ENCODE measurements at regions not wholly inside any gene's neighbourhood (a gene's known extent, or its start where the extent isn't known, plus 50 kb on each side); places are given as distances from the start of the nearest gene placed in this dataset.
"Not testable (repeated sequence)": the region's sequence is repeated elsewhere in the genome, so short reads cannot be mapped to it uniquely, and the experiment has no call there.

DNA sequence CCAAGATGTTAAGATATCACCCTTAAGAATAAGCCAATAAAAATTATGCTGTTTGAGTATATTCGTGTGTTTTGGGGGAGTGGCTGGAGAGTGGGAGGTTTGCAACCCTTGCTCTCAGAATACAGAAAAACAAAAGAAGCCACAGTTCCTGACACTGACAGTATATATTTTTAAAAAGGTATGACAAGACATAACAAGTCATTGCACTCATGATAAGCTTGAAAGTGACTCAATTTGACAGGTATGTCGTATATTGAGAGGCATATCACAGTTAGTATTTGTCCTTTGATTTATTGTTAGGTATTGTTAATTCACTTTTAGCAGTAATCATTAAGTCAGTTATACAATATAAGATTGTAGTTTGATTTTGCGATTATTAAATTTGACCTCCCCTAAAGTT lies 73.1 kb upstream of the TSC22D2 start:
- H3K4me3 Mint-ChIP-seq = no peak overlapping the region
- no peak overlapping the region for H3K27ac Mint-ChIP-seq
- H3K9me3 Mint-ChIP-seq = no peaks in the 10 kb centered on the region
- no peaks in the 10 kb centered on the region for H3K36me3 Mint-ChIP-seq
- peaks cover 1% of the 10 kb centered on the region for H3K4me1 Mint-ChIP-seq
- DNase-seq (ENCODE audit: low spot score in 2 of 2) (no peak), ATAC-seq (no peak)

DNA sequence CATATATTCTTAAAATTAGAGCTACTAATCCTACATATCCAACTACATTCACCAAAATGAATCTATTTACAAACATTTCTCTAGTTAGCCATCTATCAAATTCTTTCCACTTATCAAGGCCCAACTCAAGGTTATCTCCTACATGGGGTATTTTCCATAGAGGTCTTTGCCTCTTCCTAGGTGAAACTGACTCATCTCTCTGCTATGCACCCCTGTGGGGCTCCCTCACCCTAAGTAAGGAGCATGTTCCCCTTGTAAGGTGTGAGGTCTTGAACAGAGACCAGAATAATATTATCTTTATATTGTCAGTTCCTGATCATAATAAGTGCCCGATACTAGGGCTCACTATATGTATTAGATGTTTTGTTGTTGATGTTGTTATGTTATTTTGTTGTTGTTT lies 74.6 kb upstream of the TSC22D2 start:
- no peak overlapping the region for H3K27ac Mint-ChIP-seq
- H3K36me3 Mint-ChIP-seq = no peaks in the 10 kb centered on the region
- H3K4me1 Mint-ChIP-seq = peaks cover 8% of the 10 kb centered on the region
- DNase-seq (ENCODE audit: low spot score in 2 of 2) (no peak), ATAC-seq (no peak)
- H3K4me3 Mint-ChIP-seq = no peak overlapping the region
- H3K9me3 Mint-ChIP-seq = no peaks in the 10 kb centered on the region

DNA sequence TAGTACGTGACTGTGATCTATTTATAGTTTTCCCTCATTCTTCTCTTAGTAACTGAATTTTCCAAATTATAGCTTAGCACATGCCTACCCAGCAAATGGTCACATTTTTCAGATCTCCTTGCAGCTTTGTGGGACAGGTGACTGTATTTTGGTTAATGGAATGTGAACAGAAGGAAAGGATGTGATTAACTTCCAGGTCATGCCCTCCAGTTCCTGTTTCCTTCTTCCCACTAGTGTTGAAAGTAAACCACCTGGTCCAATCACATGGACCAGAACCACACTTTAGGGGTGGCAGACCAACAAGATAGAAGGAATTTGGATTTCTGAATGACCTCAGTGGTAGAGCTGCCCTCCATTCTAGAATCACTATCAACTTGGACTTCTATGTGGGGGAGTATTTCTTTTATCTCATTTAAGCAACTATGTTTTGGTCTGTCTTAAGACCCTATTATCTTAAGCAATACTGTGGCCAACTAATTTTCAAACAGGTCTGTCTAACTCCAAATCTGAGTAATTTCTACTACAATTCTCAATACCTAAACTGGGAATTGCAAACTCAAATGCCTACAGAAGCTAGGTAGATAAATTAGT lies 76.0 kb upstream of the TSC22D2 start:
- Mint-ChIP-seq H3K4me3 (no peak overlapping the region), H3K36me3 (no peaks in the 10 kb centered on the region), H3K4me1 (peaks cover 8% of the 10 kb centered on the region), H3K9me3 (no peaks in the 10 kb centered on the region), H3K27ac (no peak overlapping the region)
- ATAC-seq = no peak
- no peak for DNase-seq (ENCODE audit: low spot score in 2 of 2)

DNA sequence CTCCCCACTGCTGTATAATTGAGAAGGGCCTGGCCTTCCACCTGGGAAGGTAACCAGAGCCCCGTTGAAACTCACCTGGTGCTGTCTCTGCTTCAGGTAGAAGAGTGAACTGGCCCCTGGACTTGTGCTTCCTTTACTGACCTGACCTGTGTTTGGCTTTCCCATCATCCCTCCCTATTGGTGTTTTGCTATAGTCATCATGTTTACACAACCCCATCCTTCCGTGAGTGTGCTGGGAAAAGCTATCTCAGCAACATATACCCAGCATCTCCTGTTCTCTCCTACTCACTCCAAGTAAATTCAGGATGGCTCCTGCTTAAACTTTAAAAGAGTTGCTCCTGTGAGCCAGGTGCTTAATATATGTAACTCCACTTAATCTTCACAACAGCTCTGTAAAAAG lies 77.2 kb upstream of the TSC22D2 start:
- Mint-ChIP-seq H3K9me3 (no peaks in the 10 kb centered on the region), H3K4me3 (no peak overlapping the region), H3K27ac (no peak overlapping the region), H3K36me3 (no peaks in the 10 kb centered on the region), H3K4me1 (peaks cover 8% of the 10 kb centered on the region)
- DNase-seq (ENCODE audit: low spot score in 2 of 2) (no peak), ATAC-seq (no peak)

DNA sequence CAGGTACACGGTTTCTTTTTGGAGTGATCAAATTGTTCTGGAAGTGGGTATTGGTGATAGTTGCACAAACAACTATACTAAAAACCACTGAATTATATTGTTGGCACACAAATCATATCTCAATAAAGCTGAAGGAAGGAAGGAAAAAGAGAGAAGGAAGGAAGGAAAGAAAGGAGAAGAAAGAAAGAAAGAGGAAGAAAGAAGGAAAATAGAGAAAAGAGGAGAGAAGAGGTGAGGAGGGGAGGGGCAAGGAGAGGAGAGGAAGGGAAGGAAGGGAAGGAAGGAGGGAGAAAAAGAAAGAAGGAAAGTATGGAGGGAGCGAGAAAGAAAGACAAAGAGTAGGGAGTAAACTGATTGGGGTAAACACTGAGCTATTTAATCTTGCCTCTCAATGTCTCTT lies 77.9 kb upstream of the TSC22D2 start:
- Mint-ChIP-seq H3K4me3 (no peak overlapping the region), H3K4me1 (peaks cover 8% of the 10 kb centered on the region), H3K27ac (peak overlapping the region; percentile 3), H3K36me3 (no peaks in the 10 kb centered on the region), H3K9me3 (no peaks in the 10 kb centered on the region)
- DNase-seq (ENCODE audit: low spot score in 2 of 2) (no peak), ATAC-seq (no peak)

DNA sequence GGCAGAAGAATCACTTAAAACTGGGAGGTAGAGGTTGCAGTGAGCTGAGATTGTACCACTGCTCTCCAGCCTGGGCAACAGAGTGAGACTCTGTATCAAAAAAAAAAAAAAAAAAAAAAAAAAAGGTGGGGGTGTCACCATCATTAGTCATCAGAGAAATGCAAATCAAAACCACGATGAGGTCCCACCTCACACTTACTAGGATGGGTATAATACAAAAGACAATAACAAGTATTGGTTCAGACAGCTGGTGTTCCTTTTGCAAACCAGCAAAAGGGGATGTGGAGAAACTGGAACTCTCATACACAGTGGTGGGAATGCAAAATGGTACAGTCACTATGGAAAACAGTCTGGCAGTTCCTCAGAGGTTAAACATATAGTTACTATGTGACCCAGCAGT lies 78.7 kb upstream of the TSC22D2 start:
- DNase-seq (ENCODE audit: low spot score in 2 of 2) (no peak), ATAC-seq (peak; percentile 68)
- Mint-ChIP-seq H3K4me1 (peaks cover 8% of the 10 kb centered on the region), H3K27ac (no peak overlapping the region), H3K36me3 (no peaks in the 10 kb centered on the region), H3K4me3 (no peak overlapping the region), H3K9me3 (no peaks in the 10 kb centered on the region)

DNA sequence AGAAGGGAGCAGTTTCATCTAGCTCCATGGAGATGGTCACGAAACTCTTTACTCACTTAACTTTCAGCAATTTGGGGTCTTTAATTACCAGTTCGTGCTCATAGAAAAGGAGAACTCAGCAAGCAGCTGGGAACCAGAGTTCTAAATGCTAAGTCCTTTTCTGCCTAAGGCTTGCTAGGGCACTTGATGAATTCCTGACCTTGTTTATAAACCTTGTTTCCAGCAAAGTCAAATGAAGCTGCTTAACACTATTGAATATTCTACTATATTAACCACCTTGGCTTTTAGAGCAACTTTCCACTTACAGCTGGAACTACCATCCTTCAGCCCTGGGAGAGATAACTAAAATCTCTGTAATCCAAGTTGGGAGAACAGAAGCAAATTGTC lies 79.5 kb upstream of the TSC22D2 start:
- Mint-ChIP-seq H3K36me3 (no peaks in the 10 kb centered on the region), H3K4me1 (peaks cover 8% of the 10 kb centered on the region), H3K4me3 (no peak overlapping the region), H3K27ac (no peak overlapping the region), H3K9me3 (no peaks in the 10 kb centered on the region)
- ATAC-seq = no peak
- no peak for DNase-seq (ENCODE audit: low spot score in 2 of 2)

DNA sequence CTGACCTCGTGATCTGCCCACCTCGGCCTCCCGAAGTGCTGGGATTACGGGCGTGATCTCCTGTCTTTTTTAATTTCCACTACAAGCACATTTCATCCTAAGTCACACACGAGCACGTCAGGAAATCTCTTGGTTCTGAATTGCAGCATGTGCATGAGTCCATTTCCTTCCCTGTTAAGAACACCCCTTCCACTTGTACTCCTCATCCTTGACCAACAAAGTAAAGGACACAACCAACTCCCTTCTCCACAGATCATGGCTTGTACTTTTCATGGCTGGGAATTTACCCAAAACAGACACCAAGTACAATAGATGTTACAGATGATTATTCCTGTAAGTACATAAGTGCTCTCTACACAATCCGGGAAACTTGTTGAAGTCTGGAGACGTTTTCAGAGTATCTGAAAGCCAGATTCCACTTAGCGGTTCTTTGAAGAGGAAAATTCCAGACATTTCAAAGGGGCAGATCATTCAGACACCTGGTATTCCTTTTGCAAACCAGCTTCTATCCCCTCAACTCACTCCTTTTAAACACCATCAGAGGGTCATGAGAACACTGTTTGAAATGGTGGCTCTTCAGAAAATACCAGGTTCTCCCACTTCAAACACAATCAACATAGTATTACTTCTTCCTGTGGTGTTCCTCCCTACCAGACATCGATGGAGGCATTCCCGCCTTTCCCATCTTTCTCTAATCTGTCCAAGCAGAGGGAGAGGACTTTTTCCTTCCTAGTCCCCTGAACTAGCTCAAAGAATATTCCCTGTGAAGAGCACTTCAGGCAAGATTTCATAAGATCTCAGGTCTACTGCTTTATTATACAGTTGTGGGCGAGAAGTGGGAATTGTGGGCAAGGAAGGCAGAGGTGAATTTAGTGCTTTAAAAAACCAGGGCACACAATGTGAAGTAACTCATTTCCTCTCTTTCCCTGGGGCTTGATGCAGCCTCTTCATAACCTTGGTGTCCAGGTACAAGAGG lies 80.1 kb upstream of the TSC22D2 start:
- no peak for ATAC-seq
- H3K9me3 Mint-ChIP-seq = no peaks in the 10 kb centered on the region
- no peaks in the 10 kb centered on the region for H3K36me3 Mint-ChIP-seq
- no peak overlapping the region for H3K4me3 Mint-ChIP-seq
- H3K4me1 Mint-ChIP-seq = peaks cover 8% of the 10 kb centered on the region
- H3K27ac Mint-ChIP-seq = no peak overlapping the region
- DNase-seq (ENCODE audit: low spot score in 2 of 2) = no peak

DNA sequence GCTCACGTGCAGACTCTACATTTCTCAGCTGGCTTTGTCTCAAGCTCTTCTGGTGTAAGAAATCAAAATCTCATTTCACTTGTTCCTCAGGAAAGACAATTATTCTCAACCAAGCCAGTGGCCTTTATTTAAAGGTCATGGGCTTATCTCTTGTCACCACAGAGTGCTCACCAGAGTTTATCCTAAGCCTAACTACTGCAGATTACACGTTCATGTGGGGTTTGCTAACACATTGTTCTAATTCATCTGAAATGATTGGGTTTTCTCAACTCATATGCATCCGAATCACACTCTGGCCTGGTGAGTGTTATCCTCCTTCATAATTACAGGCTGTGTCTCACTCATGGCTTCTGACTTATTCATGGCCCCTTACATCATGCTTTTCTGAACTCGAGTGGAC lies 83.3 kb upstream of the TSC22D2 start:
- H3K4me3 Mint-ChIP-seq = no peak overlapping the region
- no peak for DNase-seq (ENCODE audit: low spot score in 2 of 2)

DNA sequence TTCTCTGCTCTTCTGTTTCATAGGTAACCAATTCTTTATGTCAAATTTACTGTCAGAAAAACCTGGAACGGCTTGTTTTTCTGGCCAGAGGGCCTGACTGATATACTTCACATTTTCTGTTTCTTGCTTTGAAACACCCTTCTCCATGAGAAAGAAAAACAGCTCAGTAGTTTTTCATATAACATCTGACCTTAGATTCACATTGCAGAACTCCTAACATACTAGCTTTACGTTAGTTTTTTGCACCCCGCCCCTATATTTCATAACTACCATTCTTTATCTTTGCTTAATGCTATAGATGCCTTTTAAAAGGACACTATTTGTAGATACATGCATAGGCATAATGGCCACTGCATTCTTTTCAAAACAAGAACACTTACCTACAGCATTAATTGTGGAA lies 83.9 kb upstream of the TSC22D2 start:
- ATAC-seq (no peak), DNase-seq (ENCODE audit: low spot score in 2 of 2) (no peak)
- no peaks in the 10 kb centered on the region for H3K9me3 Mint-ChIP-seq
- no peaks in the 10 kb centered on the region for H3K36me3 Mint-ChIP-seq
- H3K27ac Mint-ChIP-seq = no peak overlapping the region
- no peaks in the 10 kb centered on the region for H3K4me1 Mint-ChIP-seq
- no peak overlapping the region for H3K4me3 Mint-ChIP-seq

More for the DNA sequence above, 83.3 kb upstream of the TSC22D2 start:
- ATAC-seq = no peak
- H3K4me1 Mint-ChIP-seq = peaks cover 4% of the 10 kb centered on the region
- no peak overlapping the region for H3K27ac Mint-ChIP-seq
- H3K36me3 Mint-ChIP-seq = no peaks in the 10 kb centered on the region
- H3K9me3 Mint-ChIP-seq = no peaks in the 10 kb centered on the region

DNA sequence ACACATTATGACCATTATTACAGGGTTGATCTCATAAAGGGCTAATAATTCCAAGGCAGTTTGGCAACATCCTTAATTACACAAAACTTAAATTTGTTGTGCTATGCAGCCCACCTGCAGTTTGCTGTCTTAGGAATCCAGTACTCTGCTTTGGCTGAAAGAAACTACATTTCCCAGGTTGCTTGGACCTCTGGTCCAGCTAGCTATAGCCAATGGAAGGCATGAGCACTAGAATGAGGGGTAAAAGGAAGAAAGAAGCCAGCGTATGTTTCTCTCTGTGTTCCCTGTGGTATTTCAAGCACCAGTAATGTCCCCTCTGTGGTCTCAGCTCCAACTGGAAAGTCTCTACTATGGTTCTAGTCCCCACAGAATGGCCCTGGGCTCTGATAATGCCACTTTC lies 84.3 kb upstream of the TSC22D2 start:
- Mint-ChIP-seq H3K4me3 (no peak overlapping the region), H3K4me1 (no peaks in the 10 kb centered on the region), H3K27ac (no peak overlapping the region), H3K36me3 (no peaks in the 10 kb centered on the region), H3K9me3 (no peaks in the 10 kb centered on the region)
- ATAC-seq (no peak), DNase-seq (ENCODE audit: low spot score in 2 of 2) (no peak)

DNA sequence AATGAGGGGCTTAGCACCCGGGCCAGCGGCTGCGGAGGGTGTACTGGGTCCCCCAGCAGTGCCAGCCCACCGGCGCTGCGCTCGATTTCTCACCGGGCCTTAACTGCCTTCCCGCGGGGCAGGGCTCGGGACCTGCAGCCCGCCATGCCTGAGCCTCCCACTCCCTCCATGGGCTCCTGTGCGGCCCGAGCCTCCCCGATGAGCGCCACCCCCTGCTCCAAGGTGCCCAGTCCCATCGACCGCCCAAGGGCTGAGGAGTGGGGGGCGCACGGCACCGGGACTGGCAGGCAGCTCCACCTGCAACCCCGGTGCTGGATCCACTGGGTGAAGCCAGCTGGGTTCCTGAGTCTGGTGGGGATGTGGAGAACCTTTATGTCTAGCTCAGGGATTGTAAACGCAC lies 85.0 kb upstream of the TSC22D2 start:
- not testable (repeated sequence) for H3K4me1 Mint-ChIP-seq; ATAC-seq; H3K9me3 Mint-ChIP-seq; H3K4me3 Mint-ChIP-seq; DNase-seq (ENCODE audit: low spot score in 2 of 2); H3K27ac Mint-ChIP-seq; H3K36me3 Mint-ChIP-seq

DNA sequence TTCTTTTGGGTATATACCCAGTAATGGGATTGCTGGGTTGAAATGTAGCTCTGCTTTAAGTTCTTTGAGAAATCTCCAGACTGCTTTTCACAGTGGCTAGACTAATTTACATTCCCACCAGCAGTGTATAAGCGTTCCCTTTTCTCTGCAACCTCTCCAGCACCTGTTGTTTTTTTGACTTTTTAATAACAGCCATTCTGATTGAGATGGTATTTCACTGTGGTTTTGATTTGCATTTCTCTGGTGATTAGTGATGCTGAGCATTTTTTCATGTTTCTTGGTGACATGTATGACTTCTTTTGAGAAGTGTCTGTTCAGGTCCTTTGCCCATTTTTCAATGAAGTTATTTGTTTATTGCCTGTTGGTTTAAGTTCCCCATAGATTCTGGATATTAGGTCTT lies 87.1 kb upstream of the TSC22D2 start:
- not testable (repeated sequence) for H3K4me1 Mint-ChIP-seq

DNA sequence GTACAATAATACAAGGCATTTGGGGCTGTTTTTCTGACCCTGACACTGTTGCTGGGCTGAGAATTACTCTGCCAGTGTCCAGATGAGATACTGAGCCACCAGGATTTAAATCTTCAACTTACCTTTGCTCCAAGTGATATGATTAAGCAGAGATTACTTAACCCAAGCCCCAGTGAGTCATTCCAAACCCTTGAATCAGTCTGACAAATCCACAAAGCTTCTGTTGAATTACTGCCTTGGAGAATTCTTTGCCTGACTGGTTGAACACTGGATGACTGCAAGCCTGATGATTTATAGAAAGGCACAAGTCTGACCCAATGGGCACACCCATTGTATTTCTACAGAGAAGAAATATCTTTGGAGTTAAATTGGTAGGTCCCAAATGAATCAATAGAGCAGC lies 88.2 kb upstream of the TSC22D2 start:
- DNase-seq (ENCODE audit: low spot score in 2 of 2) (no peak), ATAC-seq (peak; percentile 87)
- Mint-ChIP-seq H3K4me3 (no peak overlapping the region), H3K4me1 (no peaks in the 10 kb centered on the region), H3K9me3 (no peaks in the 10 kb centered on the region), H3K27ac (no peak overlapping the region), H3K36me3 (no peaks in the 10 kb centered on the region)

More for the DNA sequence above, 87.1 kb upstream of the TSC22D2 start:
- DNase-seq (ENCODE audit: low spot score in 2 of 2); H3K9me3 Mint-ChIP-seq; H3K27ac Mint-ChIP-seq; ATAC-seq; H3K36me3 Mint-ChIP-seq; H3K4me3 Mint-ChIP-seq: not testable (repeated sequence)

DNA sequence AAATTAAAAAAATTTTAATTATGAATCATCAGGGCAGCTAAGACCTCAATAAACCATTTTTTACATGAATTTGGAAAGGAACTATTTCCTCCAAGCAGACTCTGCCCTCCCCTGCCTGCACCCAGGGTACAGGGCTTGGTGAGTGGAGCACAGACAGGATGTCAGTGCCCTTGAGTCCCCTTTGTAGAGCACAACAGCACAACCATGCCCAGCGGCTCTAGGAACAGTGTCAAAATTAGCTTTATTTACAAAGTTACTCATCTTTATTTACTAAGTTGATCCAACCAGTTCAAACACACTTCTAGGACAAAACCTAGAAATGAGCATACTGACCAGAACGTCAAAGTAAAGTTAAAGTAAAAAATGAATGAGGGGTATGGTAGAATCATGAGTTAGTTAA lies 90.6 kb upstream of the TSC22D2 start:
- H3K4me3 Mint-ChIP-seq = no peak overlapping the region
- no peaks in the 10 kb centered on the region for H3K36me3 Mint-ChIP-seq
- H3K27ac Mint-ChIP-seq = no peak overlapping the region
- DNase-seq (ENCODE audit: low spot score in 2 of 2) (no peak), ATAC-seq (no peak)
- no peaks in the 10 kb centered on the region for H3K4me1 Mint-ChIP-seq
- no peaks in the 10 kb centered on the region for H3K9me3 Mint-ChIP-seq

DNA sequence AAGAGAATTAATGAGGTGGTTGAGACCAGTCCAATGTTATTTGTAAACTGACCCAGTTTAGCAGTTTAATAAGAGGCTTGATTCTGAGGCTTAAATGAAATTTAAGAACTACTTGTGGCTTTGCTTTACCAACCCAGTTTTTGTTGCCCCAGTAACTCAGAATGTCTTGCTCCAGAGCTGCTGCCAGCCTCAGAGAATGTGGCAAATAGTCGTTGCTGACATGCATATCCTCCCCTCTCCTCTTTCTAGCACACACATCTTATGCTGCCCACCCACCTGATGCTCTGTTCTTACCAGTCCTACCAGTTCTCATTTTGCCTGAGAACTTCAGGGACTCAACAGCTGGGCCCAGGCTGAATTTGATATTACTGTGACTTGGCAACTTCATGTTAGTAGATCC lies 92.4 kb upstream of the TSC22D2 start:
- ATAC-seq (no peak), DNase-seq (ENCODE audit: low spot score in 2 of 2) (no peak)
- no peaks in the 10 kb centered on the region for H3K36me3 Mint-ChIP-seq
- no peaks in the 10 kb centered on the region for H3K9me3 Mint-ChIP-seq
- no peak overlapping the region for H3K4me3 Mint-ChIP-seq
- no peaks in the 10 kb centered on the region for H3K4me1 Mint-ChIP-seq
- H3K27ac Mint-ChIP-seq = no peak overlapping the region

Data from stimulated activated effector memory CD8-positive, alpha-beta T cell treated with anti-CD3 and anti-CD28 coated beads, Interleukin-12 subunit alpha, Interleukin-12 subunit beta, amount 100 ng/mL, for 72 hours (primary cell).